ENCODE measurements at regions not wholly inside any gene's neighbourhood (a gene's known extent, or its start where the extent isn't known, plus 50 kb on each side); places are given as distances from the start of the nearest gene placed in this dataset.

GRCh38 chr5:121263456-121263855, 588.2 kb upstream of the FTMT start:
- DNase-seq (ENCODE audit: low read depth, low spot score), result no peak
- H3K4me3 ChIP-seq (ENCODE audit: low read depth, low read length), result no peak overlapping the region
- in situ Hi-C loops (cut with HindIII; ENCODE audit: low sequenced_read_pairs), result no loop called here
- no peak for TF ChIP-seq CTCF (IDR thresholded peaks at IDR 0.05; ENCODE audit: low read depth, low read length)

DNA sequence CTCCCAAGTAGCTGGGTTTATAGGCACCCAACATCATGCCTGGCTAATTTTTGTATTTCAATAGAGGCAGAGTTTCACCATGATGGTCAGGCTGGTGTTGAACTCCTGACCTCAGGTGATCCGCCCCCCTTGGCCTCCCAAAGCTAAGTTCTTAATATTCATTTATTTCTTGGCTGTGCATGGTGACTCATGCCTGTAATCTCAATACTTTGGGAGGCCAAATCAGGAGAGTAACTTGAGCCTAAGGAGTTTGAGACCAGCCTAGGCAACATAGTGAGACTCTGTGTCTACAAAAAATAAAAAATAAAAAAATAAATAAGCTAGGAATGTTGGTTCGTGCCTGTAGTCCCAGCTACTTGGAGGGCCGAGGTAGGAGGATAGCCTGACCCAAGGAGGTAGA, 587.1 kb upstream of the FTMT start:
- no peak for TF ChIP-seq CTCF (IDR thresholded peaks at IDR 0.05; ENCODE audit: low read depth, low read length)
- H3K4me3 ChIP-seq (ENCODE audit: low read depth, low read length), result no peak overlapping the region
- no peak for DNase-seq (ENCODE audit: low read depth, low spot score)
- in situ Hi-C loops (cut with HindIII; ENCODE audit: low sequenced_read_pairs), result no loop called here

DNA sequence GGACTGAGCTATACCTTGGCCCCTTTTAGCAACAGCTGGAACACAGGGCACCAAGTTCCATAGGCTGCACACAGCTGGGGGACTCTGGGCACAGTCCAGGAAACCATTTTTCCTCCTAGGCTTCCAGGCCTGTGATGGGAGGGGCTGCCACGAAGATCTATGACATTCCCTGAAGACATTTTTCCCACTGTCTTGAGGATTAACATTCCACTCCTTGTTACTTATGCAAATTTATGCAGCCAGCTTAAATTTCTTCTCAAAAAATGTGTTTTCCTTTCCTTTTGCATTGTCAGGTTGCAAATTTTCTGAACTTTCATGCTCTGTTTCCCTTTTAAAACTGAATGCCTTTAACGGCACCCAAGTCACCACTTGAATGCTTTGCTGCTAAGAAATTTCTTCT, 580.1 kb upstream of the FTMT start:
- no peak for DNase-seq (ENCODE audit: low read depth, low spot score)
- H3K4me3 ChIP-seq (ENCODE audit: low read depth, low read length), result no peak overlapping the region
- in situ Hi-C loops (cut with HindIII; ENCODE audit: low sequenced_read_pairs), result no loop called here
- no peak for TF ChIP-seq CTCF (IDR thresholded peaks at IDR 0.05; ENCODE audit: low read depth, low read length)

GRCh38 chr5:121273833-121274433, 577.7 kb upstream of the FTMT start:
- DNase-seq (ENCODE audit: low read depth, low spot score), result peak; percentile 78
- in situ Hi-C loops (cut with HindIII; ENCODE audit: low sequenced_read_pairs), result no loop called here
- no peak for TF ChIP-seq CTCF (IDR thresholded peaks at IDR 0.05; ENCODE audit: low read depth, low read length)
- H3K4me3 ChIP-seq (ENCODE audit: low read depth, low read length), result no peak overlapping the region

- no peak for TF ChIP-seq CTCF (IDR thresholded peaks at IDR 0.05; ENCODE audit: low read depth, low read length)
- no peak for DNase-seq (ENCODE audit: low read depth, low spot score)
- in situ Hi-C loops (cut with HindIII; ENCODE audit: low sequenced_read_pairs), result no loop called here
- no peak overlapping the region for H3K4me3 ChIP-seq (ENCODE audit: low read depth, low read length)
Measured at GRCh38 chr5:121279801-121280200, 571.9 kb upstream of the FTMT start.

GRCh38 chr5:121285801-121286521, 565.7 kb upstream of the FTMT start:
- H3K4me3 ChIP-seq (ENCODE audit: low read depth, low read length), result no peak overlapping the region
- TF ChIP-seq CTCF (IDR thresholded peaks at IDR 0.05; ENCODE audit: low read depth, low read length), result no peak
- no peak for DNase-seq (ENCODE audit: low read depth, low spot score)
- in situ Hi-C loops (cut with HindIII; ENCODE audit: low sequenced_read_pairs), result no loop called here

All from astrocyte of the spinal cord (primary cell).